Stimulated activated CD4-positive, alpha-beta T cell treated with anti-CD3 and anti-CD28 coated beads, TNF-alpha, amount 100 ng/mL, for 1 hour (primary cell): ENCODE measurements at regions not wholly inside any gene's neighbourhood (a gene's known extent, or its start where the extent isn't known, plus 50 kb on each side); places are given as distances from the start of the nearest gene placed in this dataset.
A peak's percentile ranks its signal among the peaks of the same experiment; 100 is the strongest.
"Not testable (repeated sequence)": the region's sequence is repeated elsewhere in the genome, so short reads cannot be mapped to it uniquely, and the experiment has no call there.

ENCODE experiments used
- DNase-seq, 3 donors: peaks; one replicate each; pipeline ENCODE4 v3.0.0-alpha.2; 2020; ENCODE audit warnings: low read depth in 3 of 3, low spot score in 1 of 3

- not testable (repeated sequence) for DNase-seq
Measured at GRCh38 chr16:31975826-31976419, 102.3 kb downstream of the ZNF267 start.

GRCh38 chr16:31978463-31978862, 104.9 kb downstream of the ZNF267 start:
- DNase-seq, result not testable (repeated sequence)

- DNase-seq, result not testable (repeated sequence)
Measured at GRCh38 chr16:31981739-31982138, 108.1 kb downstream of the ZNF267 start.

- not testable (repeated sequence) for DNase-seq
Measured at GRCh38 chr16:31982986-31983385, 109.4 kb downstream of the ZNF267 start.

GRCh38 chr16:31983666-31984065, 110.1 kb downstream of the ZNF267 start:
- not testable (repeated sequence) for DNase-seq

GRCh38 chr16:31986895-31987294, 113.3 kb downstream of the ZNF267 start:
- DNase-seq, result not testable (repeated sequence)

GRCh38 chr16:31988595-31989581, 115.3 kb downstream of the ZNF267 start:
- peak in 2 of 3 donors; percentile 22 to 44 for DNase-seq

- not testable (repeated sequence) for DNase-seq
Measured at GRCh38 chr16:31990261-31990660, 116.7 kb downstream of the ZNF267 start.

- DNase-seq, result not testable (repeated sequence)
Measured at GRCh38 chr16:31990980-31991379, 117.4 kb downstream of the ZNF267 start.

GRCh38 chr16:31996325-31996724, 122.7 kb downstream of the ZNF267 start:
- not testable (repeated sequence) for DNase-seq

GRCh38 chr16:32002496-32002895, 128.9 kb downstream of the ZNF267 start:
- not testable (repeated sequence) for DNase-seq

- DNase-seq, result not testable (repeated sequence)
Measured at GRCh38 chr16:32003819-32004218, 130.2 kb downstream of the ZNF267 start.

- DNase-seq, result not testable (repeated sequence)
Measured at GRCh38 chr16:32038783-32039496, 165.3 kb downstream of the ZNF267 start.

GRCh38 chr16:32039919-32040318, 166.3 kb downstream of the ZNF267 start:
- DNase-seq, result not testable (repeated sequence)

- DNase-seq, result not testable (repeated sequence)
Measured at GRCh38 chr16:32066016-32066651, 187.0 kb upstream of the TP53TG3D start.

GRCh38 chr16:32071586-32071985, 181.5 kb upstream of the TP53TG3D start:
- DNase-seq, result not testable (repeated sequence)

- DNase-seq, result not testable (repeated sequence)
Measured at GRCh38 chr16:32083891-32084290, 169.2 kb upstream of the TP53TG3D start.

GRCh38 chr16:32084656-32085401, 168.3 kb upstream of the TP53TG3D start:
- DNase-seq, result not testable (repeated sequence)

- peak in 1 of 3 donors; percentile 46 for DNase-seq
Measured at GRCh38 chr16:32085438-32086141, 167.5 kb upstream of the TP53TG3D start.
